HG02623 (cell line): ENCODE measurements at regions not wholly inside any gene's neighbourhood (a gene's known extent, or its start where the extent isn't known, plus 50 kb on each side); places are given as distances from the start of the nearest gene placed in this dataset.
"Not testable (repeated sequence)": the region's sequence is repeated elsewhere in the genome, so short reads cannot be mapped to it uniquely, and the experiment has no call there.

Experiments used
- ATAC-seq: cut with Tn5 transposase; IDR thresholded peaks from one replicate; pipeline ENCODE4 v1.9.1; 2021; ENCODE audit warnings: moderate library complexity; ENCODE audit not compliant: unreplicated experiment

- ATAC-seq, result peak; percentile 98
Measured at GRCh38 chr1:79777481-79778219, 771.1 kb upstream of the ADGRL4 start.

DNA sequence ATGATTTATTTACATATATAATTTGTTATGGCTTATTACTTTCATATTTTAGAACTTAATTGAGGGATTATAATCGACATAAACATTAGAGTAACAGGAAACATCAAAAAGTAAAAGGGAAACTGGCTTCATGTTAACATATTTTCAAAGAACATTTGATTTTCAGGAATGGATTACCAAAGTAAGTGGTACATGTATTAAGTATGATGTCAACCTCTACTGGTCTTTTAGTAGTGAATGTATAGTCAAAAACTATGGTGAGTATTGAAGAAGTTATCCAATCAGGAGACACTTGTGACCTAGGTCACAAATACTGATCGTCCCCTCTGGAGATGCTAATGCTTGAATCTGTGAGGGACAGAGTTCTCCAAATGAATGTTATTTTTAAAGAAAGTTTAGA is 768.9 kb upstream of the ADGRL4 start:
- no peak for ATAC-seq

- no peak for ATAC-seq
Measured at GRCh38 chr1:79773385-79773784, 766.9 kb upstream of the ADGRL4 start.

GRCh38 chr1:79762461-79762860 is 755.9 kb upstream of the ADGRL4 start:
- ATAC-seq, result no peak

GRCh38 chr1:79760531-79760930 is 754.0 kb upstream of the ADGRL4 start:
- no peak for ATAC-seq

DNA sequence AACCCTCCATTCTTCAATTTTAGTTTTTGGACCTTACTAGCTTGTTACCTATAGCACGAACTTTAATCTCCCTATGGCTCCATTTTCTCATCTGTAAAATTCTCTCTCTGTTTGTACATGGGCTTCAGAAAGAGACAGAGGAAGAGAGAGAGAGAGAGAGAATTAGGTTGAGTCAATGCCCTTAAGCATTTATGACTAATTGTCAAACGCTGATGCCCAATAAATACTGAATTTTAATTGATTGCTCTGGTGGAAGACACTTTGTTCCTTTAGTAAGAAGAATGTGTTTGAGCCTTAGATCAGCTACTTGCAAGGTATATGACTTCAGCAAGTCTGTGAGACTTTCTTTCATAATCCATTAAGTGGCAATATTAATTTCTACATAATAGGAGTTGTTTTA is 743.1 kb upstream of the ADGRL4 start:
- ATAC-seq, result no peak

GRCh38 chr1:79745929-79746328 is 739.4 kb upstream of the ADGRL4 start:
- ATAC-seq, result no peak

- ATAC-seq, result no peak
Measured at GRCh38 chr1:79744746-79745145, 738.2 kb upstream of the ADGRL4 start.

DNA sequence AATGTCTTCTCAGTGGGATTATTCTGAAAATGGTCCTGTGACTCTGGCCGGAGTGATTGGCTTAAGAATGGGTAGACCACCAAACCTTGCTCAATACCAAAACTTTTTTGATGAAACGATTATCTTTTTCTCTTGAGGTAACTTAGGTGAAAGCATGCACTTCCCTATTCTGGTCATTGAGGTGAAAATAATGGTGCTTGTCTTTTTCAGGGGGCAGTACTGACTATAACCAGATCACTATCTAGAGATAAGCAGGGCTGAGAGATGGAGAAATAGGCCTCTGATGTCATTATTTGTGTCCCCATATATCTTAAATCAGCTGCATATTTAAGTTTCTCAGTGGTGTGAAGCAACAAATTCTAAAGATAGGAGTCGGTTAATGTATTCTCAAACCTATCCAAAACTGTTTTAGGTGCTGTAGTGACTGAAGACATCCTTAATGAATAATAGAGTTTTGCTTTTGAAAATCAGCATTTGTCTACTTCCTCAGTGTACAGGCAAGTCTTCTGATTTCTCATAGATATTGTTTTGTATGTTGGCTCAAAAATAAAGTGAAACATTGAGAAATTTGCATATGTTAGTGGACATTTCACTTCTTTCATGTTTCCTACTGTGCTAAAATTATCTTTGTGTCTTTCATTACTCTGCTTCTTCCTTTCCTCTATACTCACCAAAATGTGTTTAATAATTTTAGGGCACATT is 735.3 kb upstream of the ADGRL4 start:
- ATAC-seq, result peak; percentile 81

- no peak for ATAC-seq
Measured at GRCh38 chr1:79738101-79738500, 731.6 kb upstream of the ADGRL4 start.

- ATAC-seq, result no peak
Measured at GRCh38 chr1:79737193-79737592, 730.7 kb upstream of the ADGRL4 start.

- ATAC-seq, result no peak
Measured at GRCh38 chr1:79732950-79733349, 726.4 kb upstream of the ADGRL4 start.

- no peak for ATAC-seq
Measured at GRCh38 chr1:79726911-79727310, 720.4 kb upstream of the ADGRL4 start.

DNA sequence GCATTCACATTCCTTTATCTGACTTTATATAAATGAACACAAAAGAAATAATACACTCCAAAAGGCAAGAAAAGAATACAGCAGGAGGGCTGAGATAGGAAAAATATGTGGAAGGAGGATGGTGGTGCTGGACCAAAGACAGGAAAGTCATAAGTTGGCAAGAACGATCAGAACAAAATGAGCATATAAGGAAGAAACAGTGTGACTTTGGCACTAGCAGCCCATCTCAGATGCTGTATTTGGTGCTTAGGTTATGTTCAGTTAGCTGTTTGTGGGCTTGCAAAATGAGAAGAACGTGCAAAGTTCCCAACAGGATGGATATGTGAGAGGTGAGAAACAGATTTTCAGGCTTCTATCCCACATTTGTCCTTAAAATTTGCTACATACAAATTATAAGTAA is 719.8 kb upstream of the ADGRL4 start:
- no peak for ATAC-seq

- no peak for ATAC-seq
Measured at GRCh38 chr1:79716447-79716846, 709.9 kb upstream of the ADGRL4 start.

- ATAC-seq, result no peak
Measured at GRCh38 chr1:79714664-79715063, 708.1 kb upstream of the ADGRL4 start.

DNA sequence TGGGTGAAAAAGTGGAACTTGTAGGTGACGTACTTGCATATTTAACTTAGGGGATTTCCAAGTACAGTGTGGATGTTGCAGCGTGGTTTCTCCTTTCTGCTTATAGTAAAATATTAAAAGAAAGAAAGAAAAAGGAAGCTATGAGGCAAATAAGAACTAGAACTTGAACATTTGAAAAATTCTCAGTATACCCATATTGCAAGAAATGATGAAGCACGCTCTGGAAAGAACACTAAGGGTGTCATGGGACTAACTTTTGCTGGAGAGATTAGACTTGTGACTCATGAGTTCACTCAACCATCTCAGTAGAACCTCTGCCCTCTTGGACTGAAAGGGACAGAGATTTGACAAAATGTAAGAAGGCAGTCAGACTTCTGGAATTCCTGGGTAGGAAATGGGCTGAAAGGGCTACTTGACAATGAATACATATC is 704.5 kb upstream of the ADGRL4 start:
- ATAC-seq, result peak; percentile 79

DNA sequence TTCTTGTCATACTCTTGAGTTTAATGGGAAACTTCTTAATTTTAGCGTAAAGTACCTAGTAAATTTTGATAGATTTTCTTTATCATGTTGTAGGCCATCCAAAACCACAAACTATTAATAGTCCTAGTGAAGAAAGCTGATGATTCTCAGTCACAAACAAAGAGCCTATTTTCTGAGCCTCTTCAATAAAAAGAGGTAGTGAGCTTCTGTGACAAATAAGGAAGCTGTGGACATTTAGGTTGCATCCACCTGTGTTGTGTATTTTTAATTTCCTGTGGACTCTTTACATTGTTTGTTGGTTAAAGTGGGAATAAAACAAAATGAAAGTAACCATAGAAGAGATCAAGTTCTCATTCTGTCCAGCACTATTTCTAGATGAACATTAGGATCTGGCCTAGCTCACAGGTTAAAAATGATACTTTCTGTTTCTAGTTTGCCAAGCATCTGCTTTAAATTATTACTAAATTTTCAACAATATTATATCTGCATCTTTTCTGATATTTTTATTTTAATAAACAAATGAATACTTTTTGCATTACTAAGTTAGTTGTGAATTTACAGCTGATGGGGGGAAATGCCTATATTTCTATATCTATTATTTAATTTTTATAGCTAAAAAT is 702.2 kb upstream of the ADGRL4 start:
- ATAC-seq, result no peak

- ATAC-seq, result no peak
Measured at GRCh38 chr1:79705218-79705617, 698.7 kb upstream of the ADGRL4 start.

- ATAC-seq, result no peak
Measured at GRCh38 chr1:79704067-79704466, 697.5 kb upstream of the ADGRL4 start.

GRCh38 chr1:79702336-79702999 is 695.9 kb upstream of the ADGRL4 start:
- not testable (repeated sequence) for ATAC-seq

DNA sequence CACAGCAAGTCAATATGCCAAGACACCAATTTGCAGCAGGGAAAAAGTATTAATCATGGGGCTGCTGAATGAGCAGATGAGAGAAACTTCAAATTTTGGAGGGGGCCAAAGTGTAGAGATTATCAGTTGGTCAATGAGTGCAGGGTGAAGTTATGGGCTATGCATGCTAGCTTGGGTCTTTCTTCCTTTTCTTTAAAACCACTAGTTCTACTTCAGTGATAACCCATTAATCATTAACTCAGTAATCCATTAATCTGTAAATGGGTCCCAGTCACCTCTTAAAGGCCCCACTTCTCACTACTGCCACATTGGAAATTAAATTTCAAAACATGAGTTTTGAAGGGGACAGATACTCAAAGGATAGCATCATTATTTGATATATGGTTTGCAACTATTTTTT is 688.6 kb upstream of the ADGRL4 start:
- ATAC-seq, result peak; percentile 86
